ENCODE measurements at regions not wholly inside any gene's neighbourhood (a gene's known extent, or its start where the extent isn't known, plus 50 kb on each side); places are given as distances from the start of the nearest gene placed in this dataset.
"Not testable (repeated sequence)": the region's sequence is repeated elsewhere in the genome, so short reads cannot be mapped to it uniquely, and the experiment has no call there.

DNA sequence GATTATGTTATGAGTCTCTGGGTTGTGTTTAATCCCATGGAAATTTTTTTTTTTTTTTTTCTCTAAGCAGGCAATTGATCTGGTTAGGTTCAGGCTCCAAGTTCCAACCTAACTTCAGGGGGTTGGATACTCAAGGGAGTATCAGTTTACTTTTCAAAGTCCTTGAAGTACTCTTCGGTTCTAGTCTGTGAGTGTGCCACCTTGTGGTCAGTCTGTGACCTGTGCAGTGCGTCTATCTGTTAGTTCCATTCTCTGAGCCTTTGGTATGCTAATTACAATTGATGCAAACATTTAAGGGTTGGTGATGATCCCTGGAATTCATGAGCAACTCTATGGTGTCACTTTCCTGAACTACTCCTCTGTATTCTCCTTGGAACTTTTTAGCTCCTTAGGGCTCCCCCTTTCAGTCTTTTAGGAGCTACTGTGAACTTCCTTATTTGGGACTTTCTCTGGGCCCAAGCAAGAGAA lies 342.0 kb downstream of the SOX4 start:
- peak; percentile 5 for DNase-seq

DNA sequence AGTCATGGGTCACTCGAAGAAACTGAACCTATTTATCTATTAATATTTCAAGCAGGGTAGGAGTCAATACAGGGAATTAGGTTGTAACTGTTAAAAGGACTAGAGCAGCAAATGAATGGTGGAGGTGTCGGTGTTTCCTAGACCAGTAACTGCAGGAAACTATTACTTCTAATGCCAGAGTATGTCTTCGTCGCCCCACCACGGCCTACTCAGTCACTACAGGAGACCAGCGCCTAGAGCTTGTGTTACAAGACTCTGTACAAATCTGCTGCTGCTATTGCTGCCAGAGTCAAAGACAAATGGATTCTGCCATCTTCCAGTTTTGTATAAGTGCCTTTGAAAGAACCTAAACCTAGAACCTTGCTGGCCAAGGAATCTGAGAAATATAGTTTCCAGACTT lies 343.9 kb downstream of the SOX4 start:
- DNase-seq: no peak

DNA sequence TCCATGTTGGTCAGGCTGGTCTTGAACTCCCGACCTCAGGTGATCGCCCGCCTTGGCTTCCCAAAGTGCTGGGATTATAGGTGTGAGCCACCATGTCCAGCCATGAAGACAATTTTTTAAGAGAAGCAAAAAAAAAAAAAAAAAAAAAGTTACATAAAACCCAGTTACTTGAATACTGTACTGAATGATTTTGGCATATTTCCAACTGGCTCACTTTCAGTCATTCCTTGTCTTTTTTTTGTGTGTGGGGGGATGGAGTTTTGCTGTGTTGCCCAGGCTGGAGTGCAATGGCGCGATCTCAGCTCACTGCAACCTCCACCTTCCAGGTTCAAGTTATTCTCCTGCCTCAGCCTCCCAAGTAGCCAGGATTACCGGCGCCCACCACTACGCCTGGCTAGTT lies 345.5 kb downstream of the SOX4 start:
- DNase-seq: not testable (repeated sequence)

DNA sequence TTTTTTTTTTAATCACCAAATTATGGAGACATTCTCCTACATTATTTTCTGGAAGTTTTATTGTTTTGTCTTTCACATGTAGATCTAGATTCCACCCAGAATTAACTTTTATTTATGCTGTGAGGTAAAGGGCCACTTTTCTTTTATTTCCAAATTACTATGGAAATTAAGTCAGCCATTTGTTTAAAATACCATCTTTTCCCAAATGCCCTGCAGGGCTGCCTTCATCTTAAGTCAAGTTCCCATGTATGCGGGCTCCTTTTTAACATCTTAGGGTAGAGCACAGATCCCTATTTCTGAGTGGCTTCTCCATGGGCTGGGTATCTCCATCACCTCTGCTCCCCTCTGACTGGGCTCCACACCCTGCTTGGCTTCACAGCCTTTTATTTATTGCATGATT lies 348.4 kb downstream of the SOX4 start:
- no peak for DNase-seq

DNA sequence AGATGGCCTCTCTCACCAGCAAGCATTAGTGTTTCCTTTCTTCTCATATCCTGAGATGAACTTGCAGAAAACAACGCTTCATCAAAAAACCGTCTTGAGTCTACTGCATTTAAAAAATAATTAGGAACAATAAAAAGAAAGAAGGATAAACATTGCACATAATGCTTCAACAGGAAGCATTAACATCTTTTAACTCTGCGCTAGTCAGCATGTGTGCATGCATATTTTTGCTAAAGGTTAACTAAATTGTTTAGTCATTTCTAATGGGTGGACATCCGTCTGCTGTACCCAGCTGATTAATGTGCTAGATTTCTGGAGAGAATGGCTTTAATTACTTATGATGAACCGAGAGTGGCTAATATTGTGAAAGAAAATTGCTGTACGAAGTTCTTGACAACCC lies 349.3 kb downstream of the SOX4 start:
- no peak for DNase-seq

DNA sequence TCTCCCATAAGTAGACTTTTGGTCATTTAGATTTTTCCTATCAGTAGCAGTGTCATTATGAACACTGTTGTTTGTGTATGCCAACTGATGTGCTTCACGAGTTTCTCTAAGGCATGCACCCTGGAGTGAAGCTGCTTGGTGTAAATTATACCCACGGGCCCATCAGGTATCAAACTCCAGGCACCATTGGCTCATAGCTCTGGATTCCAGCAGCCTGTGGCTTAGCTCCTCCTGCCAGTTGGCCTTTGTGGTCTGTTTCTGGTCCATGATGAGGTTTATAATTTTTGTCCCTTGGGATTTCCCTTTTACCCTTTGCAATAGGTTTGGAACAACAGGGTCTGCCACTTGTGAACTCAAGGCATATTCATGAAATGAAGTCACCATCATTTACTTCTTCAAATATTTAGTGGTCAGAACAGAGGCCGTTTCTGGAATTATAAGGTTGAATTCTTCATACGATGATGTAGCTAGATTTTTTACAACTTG lies 350.5 kb downstream of the PRL start:
- no peak for DNase-seq

DNA sequence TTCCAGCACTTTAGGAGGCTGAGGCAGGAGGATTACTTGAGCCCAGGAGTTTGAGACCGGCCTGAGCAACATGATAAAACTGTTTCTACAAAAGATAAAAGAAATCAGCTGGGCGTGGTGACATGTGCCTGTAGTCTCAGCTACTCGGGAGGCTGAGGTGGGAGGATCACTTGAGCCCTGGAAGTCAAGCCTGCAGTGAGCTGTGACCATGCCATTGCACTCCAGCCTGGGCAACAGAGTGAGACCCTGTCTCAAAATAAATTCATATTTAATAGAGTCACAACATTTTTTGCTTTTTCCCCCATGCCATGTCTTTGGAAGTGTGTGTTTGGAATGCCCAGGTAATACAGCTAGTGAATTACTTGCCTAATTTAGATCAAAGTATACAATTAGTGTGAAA lies 349.6 kb downstream of the PRL start:
- not testable (repeated sequence) for DNase-seq

DNA sequence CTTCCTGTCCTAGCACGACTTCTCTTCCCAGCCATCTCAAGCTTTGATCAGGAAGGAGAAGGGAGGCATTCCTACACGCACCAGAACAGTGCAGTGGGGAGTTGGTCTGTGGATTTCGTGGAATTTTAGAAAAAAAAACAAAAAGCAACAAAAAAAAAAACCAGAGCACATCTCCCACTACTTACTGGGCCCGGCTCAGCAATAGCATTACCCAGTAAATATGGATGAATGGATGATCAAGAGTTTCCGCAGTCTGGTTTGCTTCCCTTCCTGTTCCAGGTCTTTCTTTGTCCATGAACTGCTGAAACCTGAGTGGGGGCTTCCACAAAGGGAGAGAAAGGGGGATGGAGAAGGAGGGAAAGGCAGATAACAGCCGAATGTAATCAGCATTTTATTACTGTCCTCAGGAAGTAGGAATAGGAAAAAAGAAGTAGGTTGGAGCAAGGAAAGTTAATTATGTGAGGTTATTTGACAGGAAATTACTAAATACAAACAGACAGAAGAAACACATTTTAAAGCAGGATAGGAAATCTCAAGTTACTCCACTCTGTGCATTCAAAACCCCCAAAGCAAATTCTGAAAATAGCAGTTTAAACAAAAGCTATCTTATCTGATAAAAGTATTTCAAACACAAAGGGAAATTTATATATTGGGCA lies 349.0 kb downstream of the PRL start:
- no peak for DNase-seq

DNA sequence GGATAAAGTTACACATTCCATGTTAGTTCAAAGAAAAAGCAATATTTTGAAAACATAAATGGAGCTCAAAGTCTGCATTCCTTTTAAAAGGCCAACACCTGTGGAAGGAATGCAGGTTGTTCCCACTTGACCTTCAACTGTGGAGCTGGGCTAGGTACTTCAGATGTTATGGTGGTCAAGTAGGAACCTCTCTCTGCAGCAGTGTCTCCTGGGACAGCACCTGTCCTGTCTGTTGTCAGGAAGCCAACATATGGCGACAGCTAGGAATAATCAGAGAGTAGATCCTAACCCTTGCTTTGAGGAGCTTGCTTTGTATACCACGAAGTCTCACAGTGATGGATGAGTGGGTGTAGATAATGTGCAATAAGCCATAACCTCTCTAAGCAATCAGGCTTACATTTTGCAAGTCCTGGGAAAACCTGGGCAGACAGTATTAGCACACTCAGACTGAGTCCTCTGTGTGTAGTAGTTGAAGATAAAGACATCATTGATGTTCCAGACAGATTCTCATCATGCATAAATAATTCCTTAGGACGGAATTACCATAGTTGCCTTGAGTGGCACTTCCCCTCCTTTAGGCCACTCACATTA lies 347.5 kb downstream of the PRL start:
- DNase-seq: peak; percentile 86

DNA sequence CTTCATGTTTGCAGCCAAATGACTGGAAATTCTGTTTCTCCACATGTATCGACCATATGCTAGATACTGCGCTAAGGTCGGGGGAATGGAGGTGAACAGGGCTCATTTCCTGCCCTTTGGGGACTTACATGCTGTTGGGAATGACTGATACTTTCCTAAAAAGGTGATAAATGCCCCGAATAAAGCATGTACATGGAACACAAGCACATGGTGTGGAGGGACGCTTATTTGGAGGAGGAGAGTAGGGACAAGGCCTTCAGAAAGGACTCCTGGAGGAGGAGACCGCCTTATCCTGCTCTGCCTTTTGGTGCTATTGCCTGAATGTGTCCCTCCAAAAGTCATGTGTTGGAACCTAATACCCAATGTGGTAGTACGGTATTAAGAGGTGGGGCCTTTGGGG lies 344.5 kb downstream of the PRL start:
- no peak for DNase-seq

DNA sequence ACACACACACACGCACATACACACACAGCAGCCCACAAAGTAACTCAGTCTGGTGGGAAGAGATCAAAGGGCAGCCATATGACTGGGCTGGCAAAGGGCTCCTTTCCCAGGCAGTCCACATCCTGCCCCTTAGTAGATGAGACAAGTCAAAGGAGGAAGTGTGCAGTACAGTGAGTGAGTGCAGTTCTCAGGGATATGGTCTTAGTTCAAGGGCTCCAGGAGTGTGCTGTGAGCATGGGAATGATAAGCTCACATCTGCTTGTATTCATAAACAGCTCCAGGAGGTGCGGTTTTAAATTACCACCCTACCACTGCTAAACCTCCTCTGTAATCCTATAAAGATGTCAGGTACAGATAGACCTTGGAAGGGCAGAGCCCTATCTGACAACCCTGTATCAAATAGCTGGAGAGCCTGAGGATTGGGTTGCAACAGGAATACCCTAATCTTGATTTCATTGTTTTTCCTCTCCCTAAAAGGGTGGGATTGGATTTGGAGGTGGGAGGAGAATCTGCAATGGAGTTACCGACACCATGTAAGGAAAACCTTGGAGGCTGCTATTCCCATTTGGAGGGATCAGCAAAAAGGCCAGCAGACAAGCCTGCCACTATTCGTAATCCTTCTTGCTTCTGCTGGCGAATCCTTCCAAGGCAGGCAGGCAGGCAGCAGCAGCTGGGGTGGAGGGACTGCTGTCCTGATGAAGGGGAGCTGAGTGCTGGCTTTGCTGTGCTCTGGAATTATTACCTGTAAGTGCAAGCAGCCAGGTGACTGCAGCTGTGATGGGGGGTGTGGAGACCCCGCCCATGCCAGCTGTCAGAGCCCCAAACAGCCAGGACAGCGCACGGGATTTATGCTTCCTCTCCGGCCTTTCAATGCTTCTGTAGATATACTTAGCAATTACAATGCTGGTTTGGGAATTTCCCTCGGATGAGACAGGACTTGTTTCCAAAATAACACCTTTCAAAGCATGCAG lies 342.7 kb downstream of the PRL start:
- peak; percentile 16 for DNase-seq

DNA sequence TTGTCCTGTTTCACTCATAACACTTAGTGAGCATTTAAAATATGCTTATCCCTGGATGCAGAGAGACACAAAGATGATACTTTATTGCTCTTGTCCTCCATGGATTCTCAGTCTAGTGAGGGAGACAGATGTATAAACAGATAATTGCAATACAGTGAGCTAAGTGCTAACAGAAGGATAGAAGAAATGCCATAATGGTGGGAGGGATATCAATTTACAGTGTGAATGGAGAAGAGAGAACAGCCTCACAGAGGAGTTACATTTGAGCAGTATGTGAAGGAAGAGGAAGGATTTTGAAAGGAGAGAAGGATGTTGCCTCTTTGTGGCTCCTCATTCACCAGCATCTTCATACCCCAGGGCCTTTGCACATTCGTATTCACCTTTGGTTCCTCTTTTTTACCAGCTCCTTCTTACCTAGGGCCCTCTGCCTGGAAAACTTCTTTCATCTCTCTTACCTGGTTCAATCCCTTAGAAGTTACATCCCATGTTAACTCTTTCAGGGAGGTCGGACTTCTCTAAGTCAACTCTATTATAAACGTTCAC lies 341.7 kb downstream of the PRL start:
- DNase-seq: no peak

DNA sequence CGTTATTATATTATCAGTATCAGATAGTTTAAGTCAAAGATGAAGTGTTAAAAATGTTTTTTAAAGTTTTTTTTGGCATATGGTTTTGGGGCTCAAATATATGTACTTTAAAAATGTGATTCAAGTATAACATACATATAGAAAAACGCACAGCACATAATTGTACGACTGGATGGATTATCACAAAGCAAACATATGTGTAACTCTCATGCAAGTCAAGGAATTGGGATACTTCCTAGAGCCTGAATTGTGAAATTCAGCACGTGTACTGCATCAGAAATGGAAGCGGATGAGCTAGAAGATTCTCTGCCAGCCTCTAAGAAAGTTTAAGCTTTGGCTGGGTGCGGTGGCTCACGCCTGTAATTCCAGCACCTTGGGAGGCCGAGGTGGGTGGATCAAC lies 340.9 kb downstream of the PRL start:
- no peak for DNase-seq

DNA sequence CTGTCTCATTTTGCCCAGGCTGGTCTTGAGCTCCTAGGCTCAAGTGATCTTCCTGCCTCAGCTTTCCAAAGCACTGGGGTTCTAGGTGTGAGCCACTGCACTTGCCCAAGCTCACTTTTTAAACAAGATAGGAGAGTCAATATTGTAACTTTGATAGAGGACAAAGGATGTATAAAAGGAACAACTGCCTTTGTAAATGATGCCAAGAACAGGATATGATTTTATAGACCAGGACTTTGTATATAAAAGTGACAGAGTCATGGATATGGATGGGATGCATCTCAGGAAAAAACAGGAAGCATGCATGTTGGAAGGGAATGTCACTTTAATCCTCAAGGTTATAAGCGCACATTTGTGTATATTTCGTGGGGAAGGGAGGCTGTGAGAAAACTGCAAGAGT lies 338.4 kb downstream of the PRL start:
- DNase-seq: no peak

DNA sequence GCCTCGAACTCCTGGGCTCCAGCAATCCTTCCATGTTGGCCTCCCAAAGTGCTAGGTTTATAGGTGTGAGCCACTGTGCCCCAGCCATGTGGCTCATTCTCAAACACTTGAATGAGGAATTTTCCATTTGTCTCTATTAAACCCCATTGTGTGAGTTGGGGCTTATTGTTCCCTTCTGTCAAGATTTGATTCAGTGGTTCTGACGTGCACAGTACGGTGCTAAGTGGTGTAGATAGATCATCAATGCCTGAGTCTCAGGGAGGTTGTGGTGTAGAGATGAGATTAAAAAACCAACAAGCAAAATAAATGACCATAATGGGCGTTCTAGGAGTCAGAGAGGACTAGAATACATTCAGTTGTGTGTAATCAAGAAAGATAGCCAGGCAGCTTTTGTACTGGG lies 335.6 kb downstream of the PRL start:
- DNase-seq: no peak

DNA sequence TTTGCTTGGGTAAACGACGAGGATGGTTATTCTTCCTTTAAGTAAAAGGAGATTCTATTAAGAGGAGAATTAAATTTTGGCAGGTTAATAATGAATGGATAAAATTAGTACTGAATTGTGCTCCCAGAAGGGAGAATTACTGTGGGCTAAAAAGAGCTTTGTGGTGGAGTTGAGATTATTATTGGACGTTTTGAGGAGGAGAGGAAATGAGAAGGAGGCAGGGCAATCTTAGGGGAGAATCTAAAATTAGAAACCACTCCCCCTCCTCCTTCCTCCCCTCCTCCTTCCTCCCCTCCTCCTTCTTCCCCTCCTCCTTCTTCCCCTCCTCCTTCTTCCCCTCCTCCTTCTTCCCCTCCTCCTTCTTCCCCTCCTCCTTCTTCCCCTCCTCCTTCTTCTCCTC lies 331.8 kb downstream of the PRL start:
- DNase-seq: no peak

DNA sequence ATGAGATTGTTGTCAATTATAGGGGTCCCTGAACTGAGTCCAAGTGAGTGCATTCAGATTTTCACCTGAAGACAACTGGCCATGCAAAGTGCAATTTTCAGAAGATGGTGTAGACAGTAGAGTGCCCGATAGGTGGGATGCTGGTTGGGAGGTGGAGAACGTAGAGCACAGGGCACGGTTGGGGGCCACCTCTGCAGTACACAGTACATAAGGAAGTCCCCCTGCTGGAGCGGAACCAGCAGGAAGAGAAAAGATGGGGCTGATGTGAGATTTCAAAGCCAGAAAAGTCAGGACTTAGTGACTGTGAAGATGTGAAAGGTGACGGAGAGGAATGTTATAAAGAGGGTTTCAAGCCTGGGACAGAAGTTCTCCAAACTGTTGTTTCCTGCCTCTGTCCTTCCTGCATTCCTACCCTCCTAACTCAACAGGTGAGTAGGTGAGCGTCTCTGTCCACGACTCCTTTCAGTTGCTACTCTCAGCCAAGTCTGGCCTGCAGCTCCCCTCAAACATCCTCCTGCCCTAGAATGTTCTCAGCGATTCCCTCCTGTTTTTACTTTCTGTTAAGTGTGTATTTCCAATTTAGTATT lies 330.8 kb downstream of the PRL start:
- no peak for DNase-seq

DNA sequence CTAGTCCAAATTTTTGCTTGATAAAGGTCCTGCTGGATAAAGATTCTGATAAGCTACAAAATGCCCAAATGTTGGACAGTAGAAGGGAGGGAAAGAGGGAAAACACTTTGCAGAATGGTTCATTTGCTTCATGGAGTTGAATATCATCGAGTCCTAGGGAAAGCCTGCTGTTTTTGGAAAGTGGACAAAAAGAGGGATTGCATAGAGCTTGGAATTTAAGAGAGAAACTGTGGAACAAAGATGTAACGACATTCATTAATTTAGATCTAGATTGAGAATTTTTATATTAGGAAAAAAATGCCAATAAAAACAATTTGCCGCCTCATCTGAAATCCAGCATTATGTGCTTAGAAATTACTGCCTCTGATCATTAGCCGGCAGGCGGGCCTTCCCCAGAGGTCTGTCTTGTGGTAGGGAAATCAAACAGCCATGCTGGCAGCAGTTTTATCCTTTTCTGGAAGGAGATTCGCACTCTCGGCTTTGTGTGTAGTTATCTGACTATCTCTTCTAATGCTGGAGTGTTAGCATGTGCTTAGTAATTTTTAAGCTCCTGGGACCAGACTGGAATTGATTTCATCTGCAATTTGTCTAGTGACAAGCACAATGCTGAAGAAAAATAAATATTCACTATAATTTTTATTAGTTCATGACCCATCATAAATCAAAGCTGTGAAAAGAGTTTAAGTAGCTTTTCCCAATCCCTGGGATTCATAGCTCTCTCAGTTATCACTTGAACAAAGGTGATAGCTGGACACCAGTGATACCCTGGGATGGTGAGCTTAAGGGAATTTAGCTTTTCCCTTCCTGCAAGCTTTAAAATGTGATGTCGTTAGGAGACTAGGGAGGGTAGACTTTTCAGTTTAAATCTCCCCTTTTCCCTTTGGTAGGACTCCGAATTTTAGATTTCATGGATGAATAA lies 329.5 kb downstream of the PRL start:
- no peak for DNase-seq

DNA sequence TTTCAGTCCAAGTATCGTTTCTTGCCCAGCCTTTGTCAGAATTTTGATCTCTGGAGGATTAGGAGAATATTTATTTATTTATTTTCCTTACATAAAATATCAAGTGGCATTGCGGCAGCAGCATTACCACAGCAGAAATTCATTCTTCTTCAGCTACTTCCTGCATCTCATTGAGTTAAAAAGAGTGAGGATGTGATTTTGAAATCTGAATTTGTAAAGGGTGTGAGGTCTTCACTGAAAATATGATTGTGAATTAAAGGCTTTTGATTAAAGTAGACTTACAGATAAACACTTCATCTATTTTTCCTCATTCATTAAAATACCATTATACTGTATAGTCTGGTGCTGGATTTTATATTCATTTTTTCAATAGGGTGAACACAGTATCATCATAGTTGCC lies 328.4 kb downstream of the PRL start:
- DNase-seq: no peak

DNA sequence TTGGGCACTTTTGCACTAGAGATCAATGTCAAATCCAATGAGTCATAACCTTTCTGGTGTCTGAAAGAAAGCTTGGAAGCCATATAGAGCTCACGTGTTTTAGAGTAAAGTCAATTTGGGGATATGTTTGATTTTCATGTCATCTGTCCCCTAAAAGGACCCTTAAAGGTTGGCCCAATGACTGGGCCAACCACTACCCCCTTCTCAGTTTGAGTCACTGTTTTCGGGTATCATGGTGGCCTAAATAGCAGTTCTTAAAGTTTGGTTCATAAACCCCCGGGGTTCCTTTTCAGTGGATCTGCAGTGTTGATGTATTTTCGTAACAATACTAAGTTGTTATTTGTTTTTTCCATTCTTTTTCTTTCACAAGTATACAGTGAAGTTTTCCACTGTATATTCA lies 327.6 kb downstream of the PRL start:
- DNase-seq: no peak

DNA sequence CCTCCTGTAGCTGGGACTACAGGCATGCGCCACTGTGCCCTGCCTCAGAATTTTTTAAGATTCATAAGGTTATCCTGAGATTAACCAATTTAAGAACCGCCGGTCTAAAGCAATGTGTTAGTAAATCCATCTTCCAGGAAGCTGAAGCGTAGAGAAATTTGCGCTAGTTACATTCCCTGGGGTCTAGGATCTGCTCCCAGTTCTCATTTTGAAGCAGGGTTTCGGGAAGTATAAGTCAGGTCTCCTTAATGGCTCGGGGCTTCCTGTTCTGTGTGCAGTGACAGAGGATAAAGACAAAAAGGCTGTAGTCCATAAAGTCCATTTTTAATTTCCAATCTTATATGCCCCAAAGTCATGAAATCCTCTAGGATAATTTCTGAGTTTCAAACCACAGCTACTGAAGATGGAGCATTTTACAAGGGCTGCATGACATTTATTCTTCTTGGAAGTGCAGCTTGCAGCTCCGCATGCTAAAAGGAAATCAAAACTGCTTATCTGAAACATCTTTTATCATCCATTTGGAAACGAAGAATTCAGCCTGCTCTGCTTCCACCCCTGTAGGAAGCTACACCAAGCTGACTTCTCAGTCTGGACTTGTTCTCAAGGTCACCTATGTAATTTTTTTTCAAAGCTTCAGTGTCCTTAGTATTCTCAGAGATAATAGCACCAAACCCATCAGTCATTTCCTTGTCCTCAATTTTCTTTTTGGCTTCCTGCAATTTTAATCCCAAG lies 326.1 kb downstream of the PRL start:
- DNase-seq: no peak
